H9 (cell line): ENCODE measurements at regions not wholly inside any gene's neighbourhood (a gene's known extent, or its start where the extent isn't known, plus 50 kb on each side); places are given as distances from the start of the nearest gene placed in this dataset.

Source experiments
- DNase-seq: peaks from one replicate; pipeline ENCODE4 v3.0.0-alpha.2; 2017
- H2AFZ ChIP-seq: one replicate; pipeline ENCODE4 v1.6.1; 2013; ENCODE audit warnings: mild to moderate bottlenecking, low read length, control low read depth, moderate library complexity
- H2AK5ac ChIP-seq: 2 replicates; pipeline ENCODE4 v1.6.1; 2013; ENCODE audit warnings: low read length, control low read depth, mixed read lengths; ENCODE audit not compliant: insufficient read length
- H2BK120ac ChIP-seq: one replicate; pipeline ENCODE4 v1.6.1; 2013; ENCODE audit warnings: low read depth, mild to moderate bottlenecking, low read length, control low read depth, inconsistent platforms; ENCODE audit not compliant: poor library complexity, severe bottlenecking
- H2BK12ac ChIP-seq: 2 replicates; pipeline ENCODE4 v1.6.1; 2013; ENCODE audit warnings: low read length, control low read depth, mixed read lengths, low read depth; ENCODE audit not compliant: insufficient read length
- H2BK15ac ChIP-seq: 2 replicates; pipeline ENCODE4 v1.6.1; 2013; ENCODE audit warnings: low read depth, low read length, control low read depth
- H2BK20ac ChIP-seq: one replicate; pipeline ENCODE4 v1.6.1; 2013; ENCODE audit warnings: low read depth, mild to moderate bottlenecking, low read length, control low read depth, inconsistent platforms; ENCODE audit not compliant: poor library complexity, severe bottlenecking
- H2BK5ac ChIP-seq: 2 replicates; pipeline ENCODE4 v1.6.1; 2013; ENCODE audit warnings: low read length, control low read depth, mixed read lengths; ENCODE audit not compliant: insufficient read length
- H3K14ac ChIP-seq: 2 replicates; pipeline ENCODE4 v1.6.1; 2013; ENCODE audit warnings: low read length, control low read depth; ENCODE audit not compliant: insufficient read depth
- H3K18ac ChIP-seq: 2 replicates; pipeline ENCODE4 v1.6.1; 2013; ENCODE audit warnings: low read depth, mild to moderate bottlenecking, mixed read lengths, low read length, control low read depth; ENCODE audit not compliant: insufficient read length
- H3K23ac ChIP-seq: 2 replicates; pipeline ENCODE4 v1.6.1; 2013; ENCODE audit warnings: low read length, control low read depth, mixed read lengths, low read depth; ENCODE audit not compliant: insufficient read length
- H3K23me2 ChIP-seq: 2 replicates; pipeline ENCODE4 v1.6.1; 2013; ENCODE audit warnings: low read depth, mild to moderate bottlenecking, mixed read lengths, low read length, control low read depth; ENCODE audit not compliant: insufficient read length, poor library complexity, severe bottlenecking
- H3K27ac ChIP-seq: 2 replicates; pipeline ENCODE4 v1.5.1; 2013; ENCODE audit warnings: low read length, control low read depth, mixed read lengths, low read depth; ENCODE audit not compliant: insufficient read length
- H3K27me3 ChIP-seq: 2 replicates; pipeline ENCODE4 v1.6.1; 2013; ENCODE audit warnings: low read length, control low read depth, inconsistent platforms; ENCODE audit not compliant: insufficient read depth
- H3K4ac ChIP-seq: 2 replicates; pipeline ENCODE4 v1.6.1; 2013; ENCODE audit warnings: low read depth, mild to moderate bottlenecking, control low read depth, inconsistent platforms, low read length, moderate library complexity
- H3K4me1 ChIP-seq: 2 replicates; pipeline ENCODE4 v1.6.1; 2013; ENCODE audit warnings: low read length, control low read depth, inconsistent platforms; ENCODE audit not compliant: insufficient read depth
- H3K4me2 ChIP-seq: 2 replicates; pipeline ENCODE4 v1.6.1; 2013; ENCODE audit warnings: low read length, control low read depth, mixed read lengths; ENCODE audit not compliant: insufficient read length, insufficient read depth
- H3K56ac ChIP-seq: 2 replicates; pipeline ENCODE4 v1.6.1; 2013; ENCODE audit warnings: low read depth, mild to moderate bottlenecking, mixed read lengths, low read length, control low read depth; ENCODE audit not compliant: insufficient read length
- H3K79me1 ChIP-seq: 2 replicates; pipeline ENCODE4 v1.6.1; 2013; ENCODE audit warnings: low read depth, mild to moderate bottlenecking, moderate library complexity, low read length, control low read depth, inconsistent platforms; ENCODE audit not compliant: insufficient read depth, poor library complexity, severe bottlenecking
- H3K79me2 ChIP-seq: 2 replicates; pipeline ENCODE4 v1.6.1; 2013; ENCODE audit warnings: low read length, control low read depth, inconsistent platforms; ENCODE audit not compliant: insufficient read depth
- H3K9ac ChIP-seq: 2 replicates; pipeline ENCODE4 v1.6.1; 2013; ENCODE audit warnings: low read length, control low read depth, mixed read lengths; ENCODE audit not compliant: insufficient read length; ENCODE audit errors: extremely low read depth
- H3K9me3 ChIP-seq: one replicate; pipeline ENCODE4 v1.6.1; 2013; ENCODE audit warnings: low read depth, low read length, inconsistent platforms; ENCODE audit not compliant: control insufficient read depth
- H3T11ph ChIP-seq: one replicate; pipeline ENCODE4 v1.6.1; 2013; ENCODE audit warnings: mild to moderate bottlenecking, low read length, control low read depth, inconsistent platforms
- H4K20me1 ChIP-seq: one replicate; pipeline ENCODE4 v1.6.1; 2013; ENCODE audit not compliant: control insufficient read depth, insufficient read length, insufficient read depth
- H4K5ac ChIP-seq: 2 replicates; pipeline ENCODE4 v1.6.1; 2013; ENCODE audit warnings: low read depth, mild to moderate bottlenecking, mixed read lengths, low read length, control low read depth; ENCODE audit not compliant: insufficient read length
- H4K8ac ChIP-seq: replicated peaks from 2 replicates; pipeline ENCODE4 v1.6.1; 2013; ENCODE audit warnings: low read length, control low read depth, mixed read lengths, low read depth; ENCODE audit not compliant: insufficient read length
- H4K91ac ChIP-seq: 2 replicates; pipeline ENCODE4 v1.6.1; 2013; ENCODE audit warnings: low read depth, mild to moderate bottlenecking, moderate library complexity, mixed read lengths, low read length, control low read depth; ENCODE audit not compliant: insufficient read length
- H3K27ac Mint-ChIP-seq, 3 experiments: 2 replicates in 2 of 3; 3 replicates in 1 of 3; pipeline ENCODE4 v1.8.0; 2020 to 2021; ENCODE audit warnings: mixed read lengths in 3 of 3, mild to moderate bottlenecking in 1 of 3, moderate library complexity in 1 of 3
- H3K27me3 Mint-ChIP-seq: 2 replicates; pipeline ENCODE4 v1.8.0; 2021; ENCODE audit warnings: low read depth, mild to moderate bottlenecking, moderate library complexity, mixed read lengths
- H3K36me3 Mint-ChIP-seq, 3 experiments: 2 replicates in 2 of 3; 3 replicates in 1 of 3; pipeline ENCODE4 v1.8.0; 2020 to 2021; ENCODE audit warnings: low read depth in 3 of 3, mixed read lengths in 3 of 3; ENCODE audit not compliant: insufficient read depth in 1 of 3
- H3K4me1 Mint-ChIP-seq, 2 experiments: 2 replicates each; pipeline ENCODE4 v1.8.0; 2020; ENCODE audit warnings: mixed read lengths in 2 of 2
- H3K4me3 Mint-ChIP-seq, 2 experiments: 2 replicates in 1 of 2; 3 replicates in 1 of 2; pipeline ENCODE4 v1.8.0; 2020 to 2021; ENCODE audit warnings: mild to moderate bottlenecking in 2 of 2, mixed read lengths in 2 of 2, moderate library complexity in 1 of 2
- H3K9me3 Mint-ChIP-seq, 2 experiments: 2 replicates in 1 of 2; 3 replicates in 1 of 2; pipeline ENCODE4 v1.8.0; 2020; ENCODE audit warnings: mild to moderate bottlenecking in 2 of 2, mixed read lengths in 2 of 2, moderate library complexity in 1 of 2
- CTCF ChIP-seq: fragments of 200-600 bp; sonication (generic); conservative IDR thresholded peaks from 3 replicates; pipeline ENCODE4 v1.8.0; 2021; ENCODE audit warnings: antibody characterized with exemption, mild to moderate bottlenecking
- WGBS: extraction: QIAGEN DNeasy Blood & Tissue Kit; methylation state at CpG from one replicate; pipeline ENCODE4 v1.1.7; 2013; ENCODE audit warnings: missing lambda C conversion rate, low lambda C conversion rate, mixed read lengths; ENCODE audit not compliant: insufficient read length; ENCODE audit errors: extremely low coverage; 5-methylcytosine and 5-hydroxymethylcytosine counted together

DNA sequence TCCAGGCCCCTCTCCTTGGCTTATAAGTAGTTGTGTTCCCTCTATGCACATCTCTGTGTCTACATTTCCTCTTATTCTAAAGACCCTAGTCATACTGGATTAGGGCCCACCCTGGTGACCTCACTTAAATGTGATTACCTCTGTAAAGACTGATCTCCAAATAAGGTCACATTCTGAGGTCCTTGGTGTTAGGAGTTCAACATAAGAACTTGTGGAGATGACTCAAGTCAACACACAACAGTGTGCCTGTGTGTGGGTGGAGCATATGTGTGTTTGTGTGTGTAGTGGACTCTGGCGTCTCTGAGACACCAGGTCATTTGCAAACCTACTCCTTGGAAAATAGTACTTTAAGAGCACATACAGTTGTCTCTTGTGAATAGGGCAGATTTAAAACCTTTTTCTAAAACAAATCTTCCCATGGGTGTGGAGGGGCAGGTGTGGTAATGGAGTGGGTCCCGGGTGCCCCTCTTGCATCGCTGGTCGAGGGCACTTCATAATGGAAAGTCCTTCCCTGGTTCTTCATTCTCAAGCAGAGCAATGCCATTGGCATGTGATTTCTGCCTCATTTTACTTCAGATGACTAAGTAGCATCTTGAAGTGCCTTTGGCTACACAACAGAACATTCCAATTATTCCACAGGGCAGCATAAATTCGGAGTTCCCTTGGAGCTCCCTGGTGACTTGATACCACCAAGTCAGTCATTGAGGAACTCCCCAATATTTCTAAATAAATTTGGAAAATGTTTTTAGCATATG, 84.4 kb downstream of the C9orf152 start:
- H3K4ac ChIP-seq = no peak overlapping the region
- no peak for TF ChIP-seq CTCF
- H3K23me2 ChIP-seq = no peaks in the 10 kb centered on the region
- no peak overlapping the region for H3K27ac ChIP-seq
- no peaks in the 10 kb centered on the region; the same call in 1 of the 2 replicates for H3K27me3 Mint-ChIP-seq
- no peak overlapping the region for H3K56ac ChIP-seq
- H3K23ac ChIP-seq = no peak overlapping the region
- H3K36me3 Mint-ChIP-seq = no peaks in the 10 kb centered on the region; a peak in 1 of 7 replicates
- peak overlapping the region; percentile 25 for H3K18ac ChIP-seq
- H3K9ac ChIP-seq = no peak overlapping the region
- peaks cover 24% of the 10 kb centered on the region for H3K4me1 ChIP-seq
- no peak overlapping the region for H3K14ac ChIP-seq
- H4K8ac ChIP-seq = no peak overlapping the region
- H4K20me1 ChIP-seq = no peaks in the 10 kb centered on the region
- no peak overlapping the region for H2AFZ ChIP-seq
- no peak overlapping the region for H3K4me3 Mint-ChIP-seq
- peaks cover 7% of the 10 kb centered on the region; the same call in 1 of the 2 replicates for H3K79me2 ChIP-seq
- H2AK5ac ChIP-seq = no peak overlapping the region
- no peak overlapping the region for H3K4me2 ChIP-seq
- no CpG with 5 or more reads among the region's 5 CpGs for WGBS
- H3K9me3 Mint-ChIP-seq = no peaks in the 10 kb centered on the region
- H3K4me1 Mint-ChIP-seq = peaks cover 73 to 76% of the 10 kb centered on the region in 2 experiments
- no peak overlapping the region for H4K91ac ChIP-seq
- H3K79me1 ChIP-seq = no peaks in the 10 kb centered on the region
- no peak overlapping the region for H4K5ac ChIP-seq
- H2BK20ac ChIP-seq = no peak overlapping the region
- no peak overlapping the region for H2BK15ac ChIP-seq
- H2BK12ac ChIP-seq = no peak overlapping the region
- no peak overlapping the region for H2BK120ac ChIP-seq
- no peak overlapping the region; a peak in 1 of 7 replicates for H3K27ac Mint-ChIP-seq
- DNase-seq = no peak
- H3K27me3 ChIP-seq = no peaks in the 10 kb centered on the region
- no peak overlapping the region for H2BK5ac ChIP-seq
- no peaks in the 10 kb centered on the region for H3K9me3 ChIP-seq
- H3T11ph ChIP-seq = no peak overlapping the region
